ENCODE measurements at regions not wholly inside any gene's neighbourhood (a gene's known extent, or its start where the extent isn't known, plus 50 kb on each side); places are given as distances from the start of the nearest gene placed in this dataset.

- no peak for DNase-seq (ENCODE audit: low read depth in 2 of 2)
Measured at GRCh38 chr2:6728156-6728555, 137.6 kb downstream of the CMPK2 start.

GRCh38 chr2:6730003-6730402 is 135.7 kb downstream of the CMPK2 start:
- DNase-seq (ENCODE audit: low read depth in 2 of 2) = no peak

GRCh38 chr2:6730649-6731532 is 134.8 kb downstream of the CMPK2 start:
- no peak for DNase-seq (ENCODE audit: low read depth in 2 of 2)

- DNase-seq (ENCODE audit: low read depth in 2 of 2) = no peak
Measured at GRCh38 chr2:6739547-6739946, 126.2 kb downstream of the CMPK2 start.

GRCh38 chr2:6741229-6741628 is 124.5 kb downstream of the CMPK2 start:
- no peak for DNase-seq (ENCODE audit: low read depth in 2 of 2)

- DNase-seq (ENCODE audit: low read depth in 2 of 2) = no peak
Measured at GRCh38 chr2:6744038-6744437, 121.7 kb downstream of the CMPK2 start.

- no peak for DNase-seq (ENCODE audit: low read depth in 2 of 2)
Measured at GRCh38 chr2:6747433-6747832, 118.3 kb downstream of the CMPK2 start.

- no peak for DNase-seq (ENCODE audit: low read depth in 2 of 2)
Measured at GRCh38 chr2:6748406-6749067, 117.2 kb downstream of the CMPK2 start.

GRCh38 chr2:6749962-6750361 is 115.7 kb downstream of the CMPK2 start:
- DNase-seq (ENCODE audit: low read depth in 2 of 2) = no peak

GRCh38 chr2:6750411-6751158 is 115.1 kb downstream of the CMPK2 start:
- no peak for DNase-seq (ENCODE audit: low read depth in 2 of 2)

- DNase-seq (ENCODE audit: low read depth in 2 of 2) = no peak
Measured at GRCh38 chr2:6754419-6754818, 111.3 kb downstream of the CMPK2 start.

GRCh38 chr2:6755456-6755855 is 110.3 kb downstream of the CMPK2 start:
- no peak for DNase-seq (ENCODE audit: low read depth in 2 of 2)

- DNase-seq (ENCODE audit: low read depth in 2 of 2) = no peak
Measured at GRCh38 chr2:6757215-6757614, 108.5 kb downstream of the CMPK2 start.

- DNase-seq (ENCODE audit: low read depth in 2 of 2) = no peak
Measured at GRCh38 chr2:6759689-6760088, 106.0 kb downstream of the CMPK2 start.

GRCh38 chr2:6760132-6760531 is 105.6 kb downstream of the CMPK2 start:
- DNase-seq (ENCODE audit: low read depth in 2 of 2) = no peak

- no peak for DNase-seq (ENCODE audit: low read depth in 2 of 2)
Measured at GRCh38 chr2:6764968-6765723, 100.6 kb downstream of the CMPK2 start.

- no peak for DNase-seq (ENCODE audit: low read depth in 2 of 2)
Measured at GRCh38 chr2:6769346-6769745, 96.4 kb downstream of the CMPK2 start.

- no peak for DNase-seq (ENCODE audit: low read depth in 2 of 2)
Measured at GRCh38 chr2:6770006-6770405, 95.7 kb downstream of the CMPK2 start.

- DNase-seq (ENCODE audit: low read depth in 2 of 2) = no peak
Measured at GRCh38 chr2:6771634-6772611, 93.8 kb downstream of the CMPK2 start.

- peak; percentile 59 to 71 for DNase-seq (ENCODE audit: low read depth in 2 of 2)
Measured at GRCh38 chr2:6773007-6773693, 92.6 kb downstream of the CMPK2 start.
